Fibroblast of peridontal ligament (primary cell): ENCODE measurements at regions not wholly inside any gene's neighbourhood (a gene's known extent, or its start where the extent isn't known, plus 50 kb on each side); places are given as distances from the start of the nearest gene placed in this dataset.

Experiments used
- DNase-seq: peaks from one replicate; pipeline ENCODE4 v3.0.0-alpha.2; 2010; ENCODE audit errors: extremely low read depth

DNA sequence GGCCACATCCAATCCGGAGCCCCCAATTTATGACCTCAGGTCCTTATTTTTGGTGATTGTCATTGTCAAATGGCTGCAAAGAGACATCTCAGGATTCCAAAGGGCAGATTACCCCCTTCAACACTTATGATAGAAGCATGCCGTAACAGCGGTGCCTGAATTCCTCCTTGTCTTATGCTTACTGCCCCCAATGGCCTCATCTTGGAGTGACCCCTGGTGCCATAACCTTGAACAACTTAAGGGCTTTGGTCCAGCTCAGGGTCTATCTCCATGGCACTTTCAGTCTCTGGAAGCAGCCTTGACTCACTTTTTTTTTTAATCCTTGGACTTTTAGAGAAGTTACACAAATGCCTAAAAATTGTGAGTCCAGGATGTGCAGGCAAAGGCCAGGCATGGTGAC is 171.6 kb upstream of the ZNF507 start:
- DNase-seq = no peak

DNA sequence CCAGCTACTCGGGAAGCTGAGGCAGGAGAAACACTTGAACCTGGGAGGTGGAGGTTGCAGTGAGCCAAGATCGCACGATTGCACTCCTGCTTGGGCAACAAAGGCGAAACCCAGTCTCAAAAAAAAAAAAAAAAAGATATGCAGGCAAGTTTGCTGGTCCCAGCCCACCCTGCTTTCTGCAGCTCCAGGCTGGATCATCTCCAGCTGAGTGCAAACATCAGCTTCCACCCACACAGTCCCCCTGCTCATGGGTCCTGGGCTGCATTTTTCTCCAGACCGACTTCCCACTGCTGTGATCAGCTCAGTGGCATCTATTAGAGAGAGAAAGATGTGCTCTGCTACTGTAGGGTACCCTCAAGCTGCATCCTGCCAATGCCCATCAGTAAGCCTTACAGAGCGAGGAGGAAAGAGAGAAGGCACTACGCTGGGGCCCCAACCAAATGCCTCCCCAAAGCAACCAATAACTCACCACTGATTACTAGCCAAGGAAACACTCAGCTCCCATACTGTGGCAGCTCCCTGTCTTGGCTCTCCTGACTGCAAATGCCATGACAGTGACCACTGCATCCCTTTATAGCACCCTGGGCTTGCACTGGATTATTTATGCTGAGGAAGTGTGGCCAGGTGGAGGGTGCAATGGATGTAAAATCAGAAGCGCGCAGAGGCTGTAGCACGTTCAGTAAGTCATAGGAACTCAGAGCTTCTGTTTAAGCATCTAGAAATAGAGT is 170.9 kb upstream of the ZNF507 start:
- no peak for DNase-seq

GRCh38 chr19:32176591-32176990 is 168.8 kb upstream of the ZNF507 start:
- DNase-seq = no peak

DNA sequence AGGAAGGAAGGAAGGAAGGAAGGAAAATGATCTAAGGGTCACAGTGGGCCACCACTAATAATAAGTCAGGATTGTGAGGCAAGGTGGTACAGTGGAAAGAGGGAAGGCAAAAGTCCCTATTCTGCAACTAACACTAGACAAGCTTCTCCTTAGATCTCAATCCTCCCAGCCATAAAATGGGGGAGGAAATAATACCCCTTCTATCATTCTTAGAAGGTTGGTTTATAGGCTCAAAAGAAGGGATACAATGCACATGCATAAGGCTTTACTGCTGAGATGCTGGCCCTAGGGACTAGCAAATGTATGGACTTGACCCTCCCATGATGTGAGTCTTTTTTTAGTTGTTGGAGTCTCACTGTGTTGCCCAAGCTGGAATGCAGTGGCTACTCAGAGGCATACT is 167.7 kb upstream of the ZNF507 start:
- DNase-seq = no peak

DNA sequence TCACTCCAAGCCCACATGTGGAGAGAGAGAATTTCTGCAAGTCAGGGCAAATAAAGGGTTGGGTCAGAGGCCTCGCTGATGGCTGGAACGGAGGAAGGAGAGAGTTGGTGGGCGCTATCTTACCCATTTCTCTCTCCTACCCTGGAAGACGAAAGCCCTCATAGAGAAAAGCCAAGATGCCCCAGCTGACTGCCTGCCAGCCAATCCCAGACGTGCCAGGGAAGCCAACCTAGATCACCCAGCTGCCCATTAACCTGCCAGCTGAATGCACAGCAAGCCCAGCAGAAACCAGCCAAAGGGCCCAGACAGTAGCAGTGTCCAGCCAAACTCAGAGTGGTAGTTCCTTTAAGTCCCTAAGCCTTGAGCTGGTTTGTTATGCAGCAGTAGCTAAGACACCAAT is 167.0 kb upstream of the ZNF507 start:
- no peak for DNase-seq

- no peak for DNase-seq
These were observed 166.5 kb upstream of the ZNF507 start for GRCh38 chr19:32178956-32179355.

- DNase-seq = no peak
These were observed 164.0 kb upstream of the ZNF507 start for GRCh38 chr19:32181216-32181920.

- no peak for DNase-seq
These were observed 158.7 kb upstream of the ZNF507 start for GRCh38 chr19:32186542-32187330.

DNA sequence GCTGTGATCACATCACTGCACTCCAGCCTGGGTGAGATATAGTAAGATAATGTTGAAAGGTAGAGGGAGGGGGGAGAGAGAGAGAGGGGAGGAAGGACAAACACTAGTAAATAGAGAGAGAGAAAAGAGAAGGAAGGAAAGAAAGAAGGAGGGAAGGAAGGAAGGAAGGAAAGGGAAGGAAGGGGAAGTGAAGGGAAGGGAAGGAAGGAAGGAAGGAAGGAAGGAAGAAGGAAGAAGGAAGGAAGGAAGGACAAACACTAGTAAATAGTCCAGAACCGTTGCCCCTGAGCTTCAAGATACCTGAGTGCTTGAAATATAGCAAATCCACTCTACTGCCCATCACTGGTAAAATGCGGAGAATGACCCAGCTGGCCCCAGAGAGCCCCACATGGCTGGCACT is 156.5 kb upstream of the ZNF507 start:
- no peak for DNase-seq

DNA sequence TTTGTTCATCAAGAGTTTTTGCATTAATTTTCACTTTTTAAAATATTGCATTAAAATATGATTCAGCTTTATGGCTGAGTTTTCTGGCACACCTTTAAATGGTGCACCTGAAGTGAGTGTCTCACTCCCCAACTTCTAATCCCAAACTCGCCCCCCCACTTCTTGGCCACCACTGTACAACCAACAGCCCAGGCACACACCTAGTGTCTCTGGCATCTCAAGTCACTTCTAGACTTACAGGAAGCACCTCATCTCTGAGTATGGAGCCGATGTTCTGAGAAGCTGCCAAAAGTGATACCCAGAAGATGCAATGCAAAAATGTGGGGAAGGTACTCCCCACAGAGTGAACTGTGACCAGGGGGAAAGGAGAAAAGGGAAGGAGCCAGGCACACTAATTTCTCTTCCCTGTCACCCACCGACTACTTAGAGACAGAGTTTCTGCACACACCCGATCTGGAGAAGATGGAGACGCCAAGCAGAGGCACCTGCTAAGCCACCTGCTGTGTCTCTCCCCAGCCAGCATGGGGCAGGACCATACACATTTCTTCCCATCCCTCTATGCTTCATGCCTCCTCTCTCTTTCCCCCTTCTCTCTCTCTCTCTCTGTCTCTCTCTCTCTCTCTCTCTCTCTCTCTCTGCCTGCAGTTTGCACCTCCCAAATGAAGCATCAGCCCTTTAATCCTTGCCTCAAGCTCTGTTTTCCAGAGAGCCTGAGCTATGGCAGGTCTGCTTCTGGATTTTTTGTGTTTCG is 155.3 kb upstream of the ZNF507 start:
- DNase-seq = no peak

DNA sequence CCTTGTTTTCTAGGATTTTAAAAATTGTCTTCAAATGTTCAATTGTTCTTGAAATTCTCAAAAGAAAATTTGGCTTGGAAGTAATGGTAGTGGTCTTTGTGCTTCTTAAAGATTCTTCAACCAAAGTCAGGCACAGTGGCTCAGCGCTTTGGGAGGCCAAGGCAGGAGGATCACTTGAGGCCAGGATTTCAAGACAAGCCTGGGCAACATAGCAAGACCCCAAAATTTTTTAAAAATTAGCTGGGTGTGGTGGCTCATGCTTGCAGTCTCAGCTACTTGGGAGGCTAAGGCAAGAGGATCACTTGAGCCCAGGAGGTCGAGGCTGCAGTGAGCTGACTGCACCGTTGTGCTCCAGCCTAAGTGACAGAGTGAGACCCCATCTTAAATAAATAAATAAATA is 153.5 kb upstream of the ZNF507 start:
- no peak for DNase-seq

DNA sequence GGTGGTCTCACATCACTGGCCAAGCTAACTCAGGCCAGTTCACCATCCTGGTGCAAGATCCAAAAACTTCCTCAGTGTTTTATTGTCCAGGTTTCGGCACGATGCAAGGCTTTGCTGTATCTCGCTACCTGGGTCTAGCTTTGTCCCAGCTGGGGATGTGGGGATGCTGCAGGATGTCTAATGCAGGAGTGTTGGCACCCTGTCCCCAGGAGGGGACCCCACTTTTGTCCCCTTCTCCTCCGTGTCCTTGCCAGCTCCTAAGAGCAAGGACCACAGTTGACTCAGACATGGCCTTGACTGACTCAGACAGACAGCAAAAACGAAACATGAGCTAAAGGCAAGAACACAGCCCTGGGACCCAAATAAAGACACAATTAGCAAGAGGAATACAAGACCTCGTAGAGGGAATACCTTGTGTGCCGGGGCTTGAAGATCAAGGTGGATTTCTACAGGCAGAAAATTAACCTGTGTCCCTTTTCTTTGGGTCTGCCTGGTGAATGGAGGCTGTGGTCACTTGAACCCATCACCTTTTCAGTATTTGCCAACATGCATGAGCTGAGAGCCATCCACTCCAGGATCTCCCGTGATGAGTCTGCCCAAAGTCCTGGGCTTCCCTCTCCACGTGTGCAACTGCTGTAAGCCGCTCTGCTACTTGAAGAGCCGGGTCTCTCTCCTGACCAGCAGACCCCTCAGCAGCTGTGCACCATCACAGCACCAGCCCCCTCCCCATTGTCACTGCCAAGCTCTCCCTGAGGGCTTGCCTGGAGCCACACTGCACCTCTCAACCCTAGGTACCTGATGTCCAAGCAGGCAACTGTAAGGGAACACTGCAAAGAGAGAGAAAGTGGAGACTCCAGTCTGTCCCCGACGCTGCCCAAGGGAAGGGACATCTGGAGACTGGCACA is 149.5 kb upstream of the ZNF507 start:
- DNase-seq = no peak

GRCh38 chr19:32196690-32197420 is 148.6 kb upstream of the ZNF507 start:
- no peak for DNase-seq

- no peak for DNase-seq
These were observed 147.2 kb upstream of the ZNF507 start for GRCh38 chr19:32197896-32198882.

GRCh38 chr19:32199501-32200040 is 145.8 kb upstream of the ZNF507 start:
- no peak for DNase-seq

GRCh38 chr19:32200312-32201038 is 144.9 kb upstream of the ZNF507 start:
- DNase-seq = no peak

- DNase-seq = no peak
These were observed 144.2 kb upstream of the ZNF507 start for GRCh38 chr19:32201211-32201610.

- DNase-seq = no peak
These were observed 143.8 kb upstream of the ZNF507 start for GRCh38 chr19:32201636-32202051.
